Smooth muscle cell (in vitro differentiated cells): ENCODE measurements at regions not wholly inside any gene's neighbourhood (a gene's known extent, or its start where the extent isn't known, plus 50 kb on each side); places are given as distances from the start of the nearest gene placed in this dataset.

Source experiments
- DNase-seq: peaks from one replicate; lab custom pipeline; 2025; ENCODE audit not compliant: unreplicated experiment; lab: John Stamatoyannopoulos, UW
- H2AFZ ChIP-seq: fragments of 200-600 bp; sonication (generic); 2 replicates; pipeline ENCODE4 v1.6.0; 2016; ENCODE audit warnings: antibody characterized with exemption, low read depth, mild to moderate bottlenecking
- H3F3A ChIP-seq: fragments of 200-600 bp; sonication (generic); 2 replicates; pipeline ENCODE4 v1.6.0; 2017; ENCODE audit warnings: antibody characterized with exemption, low read depth
- H3K27ac ChIP-seq: fragments of 200-600 bp; sonication (generic); 2 replicates; pipeline ENCODE4 v1.5.1; 2016; ENCODE audit warnings: low read depth, mild to moderate bottlenecking
- H3K27me3 ChIP-seq: fragments of 200-600 bp; sonication (generic); 2 replicates; pipeline ENCODE4 v1.6.1; 2016; ENCODE audit warnings: low read depth, mild to moderate bottlenecking
- H3K36me3 ChIP-seq: fragments of 200-600 bp; sonication (generic); 2 replicates; pipeline ENCODE4 v1.5.1; 2016; ENCODE audit warnings: low read depth
- H3K4me1 ChIP-seq: fragments of 200-600 bp; sonication (generic); 2 replicates; pipeline ENCODE4 v1.5.1; 2016; ENCODE audit warnings: low read depth
- H3K4me2 ChIP-seq: fragments of 200-600 bp; sonication (generic); 2 replicates; pipeline ENCODE4 v1.6.0; 2016; ENCODE audit warnings: mild to moderate bottlenecking
- H3K4me3 ChIP-seq: fragments of 200-600 bp; sonication (generic); 2 replicates; pipeline ENCODE4 v1.5.1; 2016; ENCODE audit warnings: mild to moderate bottlenecking
- H3K79me2 ChIP-seq: fragments of 200-600 bp; sonication (generic); 2 replicates; pipeline ENCODE4 v1.6.0; 2016; ENCODE audit warnings: low read depth, mild to moderate bottlenecking
- H3K9ac ChIP-seq: fragments of 200-600 bp; sonication (generic); 2 replicates; pipeline ENCODE4 v1.6.0; 2016; ENCODE audit warnings: low read depth
- H3K9me3 ChIP-seq: fragments of 200-600 bp; sonication (generic); replicated peaks from 2 replicates; pipeline ENCODE4 v1.5.1; 2016; ENCODE audit warnings: low read depth
- H4K20me1 ChIP-seq: fragments of 200-600 bp; sonication (generic); 2 replicates; pipeline ENCODE4 v1.6.0; 2016; ENCODE audit warnings: low read depth
- CTCF ChIP-seq: fragments of 200-600 bp; sonication (generic); IDR thresholded peaks from 2 replicates; pipeline ENCODE4 v1.5.1; 2017; ENCODE audit warnings: borderline replicate concordance, mild to moderate bottlenecking, antibody characterized with exemption; ENCODE audit not compliant: insufficient read depth, poor library complexity, severe bottlenecking
- WGBS: methylation state at CpG from one replicate; pipeline ENCODE4 v1.1.7; 2016; ENCODE audit warnings: low lambda C conversion rate; 5-methylcytosine and 5-hydroxymethylcytosine counted together

GRCh38 chr12:93273834-93274564 lies 103.7 kb upstream of the NUDT4 start:
- Histone ChIP-seq H3K79me2 (no peaks in the 10 kb centered on the region), H3F3A (no peaks in the 10 kb centered on the region), H3K36me3 (no peaks in the 10 kb centered on the region), H3K4me2 (no peak overlapping the region), H3K4me3 (no peak overlapping the region), H3K27ac (no peak overlapping the region), H2AFZ (peak overlapping the region; percentile 36), H3K27me3 (no peaks in the 10 kb centered on the region), H3K9ac (no peak overlapping the region), H4K20me1 (no peaks in the 10 kb centered on the region), H3K4me1 (peaks cover 17% of the 10 kb centered on the region), H3K9me3 (no peaks in the 10 kb centered on the region)
- no peak for DNase-seq
- no peak for TF ChIP-seq CTCF
- 75% methylated on average over 8 of the region's 8 CpGs for WGBS

GRCh38 chr12:93274937-93275336 lies 102.8 kb upstream of the NUDT4 start:
- Histone ChIP-seq H3K9ac (no peak overlapping the region), H3K27ac (no peak overlapping the region)
- 94% methylated on average over 9 of the region's 9 CpGs for WGBS

GRCh38 chr12:93275589-93275988 lies 102.1 kb upstream of the NUDT4 start:
- H3K9ac ChIP-seq: no peak overlapping the region
- no peak overlapping the region for H3K4me2 ChIP-seq
- H3K27me3 ChIP-seq: no peaks in the 10 kb centered on the region
- WGBS: 97% methylated on average over 7 of the region's 7 CpGs
- H4K20me1 ChIP-seq: no peaks in the 10 kb centered on the region
- H3K9me3 ChIP-seq: no peaks in the 10 kb centered on the region
- no peak for DNase-seq
- H3K4me1 ChIP-seq: peaks cover 26% of the 10 kb centered on the region
- no peaks in the 10 kb centered on the region for H3K36me3 ChIP-seq
- TF ChIP-seq CTCF: no peak
- no peaks in the 10 kb centered on the region for H3F3A ChIP-seq
- H2AFZ ChIP-seq: no peak overlapping the region
- no peaks in the 10 kb centered on the region for H3K79me2 ChIP-seq
- H3K27ac ChIP-seq: no peak overlapping the region
- no peak overlapping the region for H3K4me3 ChIP-seq

More at GRCh38 chr12:93274937-93275336, 102.8 kb upstream of the NUDT4 start:
- no peak for DNase-seq
- no peak for TF ChIP-seq CTCF
- Histone ChIP-seq H3F3A (no peaks in the 10 kb centered on the region), H3K36me3 (no peaks in the 10 kb centered on the region), H3K79me2 (no peaks in the 10 kb centered on the region), H3K4me3 (no peak overlapping the region), H2AFZ (no peak overlapping the region), H3K4me1 (peaks cover 20% of the 10 kb centered on the region), H3K27me3 (no peaks in the 10 kb centered on the region), H3K4me2 (no peak overlapping the region), H3K9me3 (no peaks in the 10 kb centered on the region), H4K20me1 (no peaks in the 10 kb centered on the region)
